Skeletal muscle tissue (tissue), 3 donors: ENCODE measurements at regions not wholly inside any gene's neighbourhood (a gene's known extent, or its start where the extent isn't known, plus 50 kb on each side); places are given as distances from the start of the nearest gene placed in this dataset.

ENCODE experiments used
- H3K27ac ChIP-seq: one replicate; pipeline ENCODE4 v1.7.0; 2013; ENCODE audit warnings: mild to moderate bottlenecking, low read depth, low read length, inconsistent platforms
- H3K27me3 ChIP-seq, 3 donors: one replicate each; pipeline ENCODE4 v1.7.0; 2013; ENCODE audit warnings: low read length in 3 of 3; ENCODE audit not compliant: control insufficient read depth in 3 of 3, insufficient read depth in 3 of 3
- H3K36me3 ChIP-seq, 3 donors: one replicate each; pipeline ENCODE4 v1.7.0; 2013; ENCODE audit warnings: low read length in 3 of 3; ENCODE audit not compliant: control insufficient read depth in 3 of 3, insufficient read depth in 3 of 3
- H3K4me1 ChIP-seq, 3 donors: one replicate each; pipeline ENCODE4 v1.7.0; 2013; ENCODE audit warnings: low read length in 3 of 3, mild to moderate bottlenecking in 3 of 3; ENCODE audit not compliant: control insufficient read depth in 3 of 3, insufficient read depth in 3 of 3
- H3K4me3 ChIP-seq, 3 donors: one replicate each; pipeline ENCODE4 v1.7.0; 2013; ENCODE audit warnings: low read length in 3 of 3
- H3K9ac ChIP-seq, 3 donors: one replicate each; pipeline ENCODE4 v1.7.0; 2013; ENCODE audit warnings: low read length in 3 of 3, mild to moderate bottlenecking in 3 of 3, moderate library complexity in 2 of 3, low read depth in 1 of 3
- H3K9me3 ChIP-seq, 3 donors: one replicate each; pipeline ENCODE4 v1.7.0; 2013; ENCODE audit warnings: low read length in 3 of 3; ENCODE audit not compliant: control insufficient read depth in 3 of 3
- donor health status: Osteomylitis.

GRCh38 chr5:96250782-96251181 lies 182.3 kb downstream of the PCSK1 start:
- no peak overlapping the region for H3K4me3 ChIP-seq
- no peak overlapping the region for H3K27ac ChIP-seq
- no peaks in the 10 kb centered on the region for H3K36me3 ChIP-seq
- no peaks in the 10 kb centered on the region for H3K27me3 ChIP-seq
- H3K4me1 ChIP-seq, result peaks cover 4 to 9% (median 9%) of the 10 kb centered on the region in 3 donors
- H3K9ac ChIP-seq, result no peak overlapping the region
- H3K9me3 ChIP-seq, result peaks cover 0 to 2% (median 0%) of the 10 kb centered on the region in 3 donors

GRCh38 chr5:96248131-96248530 lies 184.9 kb downstream of the PCSK1 start:
- no peak overlapping the region for H3K4me3 ChIP-seq
- H3K9me3 ChIP-seq, result no peaks in the 10 kb centered on the region
- H3K27ac ChIP-seq, result no peak overlapping the region
- H3K4me1 ChIP-seq, result peaks cover 4 to 9% (median 9%) of the 10 kb centered on the region in 3 donors
- no peaks in the 10 kb centered on the region for H3K36me3 ChIP-seq
- H3K9ac ChIP-seq, result no peak overlapping the region
- H3K27me3 ChIP-seq, result no peaks in the 10 kb centered on the region

GRCh38 chr5:96247708-96248107 lies 185.3 kb downstream of the PCSK1 start:
- Histone ChIP-seq H3K27me3 (no peaks in the 10 kb centered on the region), H3K36me3 (no peaks in the 10 kb centered on the region), H3K9ac (no peak overlapping the region), H3K4me1 (peaks cover 4 to 9% (median 9%) of the 10 kb centered on the region in 3 donors), H3K4me3 (no peak overlapping the region), H3K27ac (peak overlapping the region; percentile 19), H3K9me3 (no peaks in the 10 kb centered on the region)

- Histone ChIP-seq H3K27me3 (no peaks in the 10 kb centered on the region), H3K36me3 (no peaks in the 10 kb centered on the region), H3K9me3 (no peaks in the 10 kb centered on the region), H3K9ac (peak overlapping the region in 1 of 3 donors; percentile 13), H3K4me1 (peaks cover 4 to 9% (median 9%) of the 10 kb centered on the region in 3 donors), H3K4me3 (no peak overlapping the region), H3K27ac (peak overlapping the region; percentile 19)
These were observed 185.8 kb downstream of the PCSK1 start for GRCh38 chr5:96247097-96247701.

GRCh38 chr5:96245140-96246091 lies 187.6 kb downstream of the PCSK1 start:
- H3K27me3 ChIP-seq, result no peaks in the 10 kb centered on the region
- no peaks in the 10 kb centered on the region for H3K36me3 ChIP-seq
- H3K9ac ChIP-seq, result no peak overlapping the region
- H3K4me1 ChIP-seq, result peaks cover 4 to 9% (median 9%) of the 10 kb centered on the region in 3 donors
- no peak overlapping the region for H3K4me3 ChIP-seq
- no peak overlapping the region for H3K27ac ChIP-seq
- no peaks in the 10 kb centered on the region for H3K9me3 ChIP-seq

GRCh38 chr5:96244696-96245095 lies 188.4 kb downstream of the PCSK1 start:
- Histone ChIP-seq H3K9me3 (no peaks in the 10 kb centered on the region), H3K27ac (no peak overlapping the region), H3K27me3 (no peaks in the 10 kb centered on the region), H3K36me3 (no peaks in the 10 kb centered on the region), H3K4me1 (peaks cover 4 to 9% (median 9%) of the 10 kb centered on the region in 3 donors), H3K4me3 (no peak overlapping the region), H3K9ac (no peak overlapping the region)

- Histone ChIP-seq H3K27ac (no peak overlapping the region), H3K9ac (no peak overlapping the region), H3K27me3 (no peaks in the 10 kb centered on the region), H3K4me3 (no peak overlapping the region), H3K36me3 (no peaks in the 10 kb centered on the region), H3K4me1 (peaks cover 4 to 9% (median 9%) of the 10 kb centered on the region in 3 donors), H3K9me3 (no peaks in the 10 kb centered on the region)
These were observed 189.2 kb downstream of the PCSK1 start for GRCh38 chr5:96243862-96244261.

GRCh38 chr5:96243203-96243602 lies 189.8 kb downstream of the PCSK1 start:
- Histone ChIP-seq H3K9me3 (no peaks in the 10 kb centered on the region), H3K36me3 (no peaks in the 10 kb centered on the region), H3K27me3 (no peaks in the 10 kb centered on the region), H3K9ac (no peak overlapping the region), H3K4me1 (peaks cover 4 to 9% (median 9%) of the 10 kb centered on the region in 3 donors), H3K27ac (no peak overlapping the region), H3K4me3 (no peak overlapping the region)

- Histone ChIP-seq H3K9ac (no peak overlapping the region), H3K36me3 (no peaks in the 10 kb centered on the region), H3K27me3 (no peaks in the 10 kb centered on the region), H3K4me1 (peaks cover 4 to 6% (median 4%) of the 10 kb centered on the region in 3 donors), H3K27ac (no peak overlapping the region), H3K4me3 (no peak overlapping the region), H3K9me3 (no peaks in the 10 kb centered on the region)
These were observed 190.5 kb downstream of the PCSK1 start for GRCh38 chr5:96242571-96242970.

- no peak overlapping the region for H3K27ac ChIP-seq
- H3K4me3 ChIP-seq, result no peak overlapping the region
- peaks cover 5 to 7% (median 7%) of the 10 kb centered on the region in 3 donors for H3K4me1 ChIP-seq
- H3K9ac ChIP-seq, result no peak overlapping the region
- no peaks in the 10 kb centered on the region for H3K9me3 ChIP-seq
- H3K36me3 ChIP-seq, result no peaks in the 10 kb centered on the region
- no peaks in the 10 kb centered on the region for H3K27me3 ChIP-seq
These were observed 196.2 kb downstream of the PCSK1 start for GRCh38 chr5:96236831-96237230.
